ENCODE measurements at regions not wholly inside any gene's neighbourhood (a gene's known extent, or its start where the extent isn't known, plus 50 kb on each side); places are given as distances from the start of the nearest gene placed in this dataset.
"Not testable (repeated sequence)": the region's sequence is repeated elsewhere in the genome, so short reads cannot be mapped to it uniquely, and the experiment has no call there.

DNA sequence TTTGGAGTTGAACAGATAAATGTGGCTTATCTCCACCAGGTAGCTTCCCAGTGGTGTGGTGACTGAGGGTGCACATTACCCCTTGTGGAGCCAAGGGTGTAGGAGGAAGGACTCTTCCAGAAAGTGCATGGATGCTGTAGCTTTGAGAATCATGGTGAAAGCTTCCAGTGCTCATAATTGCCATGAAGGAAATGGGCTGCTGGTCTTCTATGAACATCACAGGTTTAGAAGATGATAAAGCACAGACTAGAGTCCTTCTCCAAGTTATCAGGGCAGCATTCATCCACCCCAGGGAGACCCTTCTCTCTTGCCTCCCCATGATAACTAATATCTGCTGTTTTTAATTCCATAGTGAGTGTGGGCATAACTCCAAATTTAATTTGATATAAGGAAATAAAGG, 93.4 kb upstream of the CHD1 start:
- no peak for DNase-seq (ENCODE audit: low read depth)
- TF ChIP-seq, protein P1, sequence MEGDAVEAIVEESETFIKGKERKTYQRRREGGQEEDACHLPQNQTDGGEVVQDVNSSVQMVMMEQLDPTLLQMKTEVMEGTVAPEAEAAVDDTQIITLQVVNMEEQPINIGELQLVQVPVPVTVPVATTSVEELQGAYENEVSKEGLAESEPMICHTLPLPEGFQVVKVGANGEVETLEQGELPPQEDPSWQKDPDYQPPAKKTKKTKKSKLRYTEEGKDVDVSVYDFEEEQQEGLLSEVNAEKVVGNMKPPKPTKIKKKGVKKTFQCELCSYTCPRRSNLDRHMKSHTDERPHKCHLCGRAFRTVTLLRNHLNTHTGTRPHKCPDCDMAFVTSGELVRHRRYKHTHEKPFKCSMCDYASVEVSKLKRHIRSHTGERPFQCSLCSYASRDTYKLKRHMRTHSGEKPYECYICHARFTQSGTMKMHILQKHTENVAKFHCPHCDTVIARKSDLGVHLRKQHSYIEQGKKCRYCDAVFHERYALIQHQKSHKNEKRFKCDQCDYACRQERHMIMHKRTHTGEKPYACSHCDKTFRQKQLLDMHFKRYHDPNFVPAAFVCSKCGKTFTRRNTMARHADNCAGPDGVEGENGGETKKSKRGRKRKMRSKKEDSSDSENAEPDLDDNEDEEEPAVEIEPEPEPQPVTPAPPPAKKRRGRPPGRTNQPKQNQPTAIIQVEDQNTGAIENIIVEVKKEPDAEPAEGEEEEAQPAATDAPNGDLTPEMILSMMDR (conservative IDR thresholded peaks at IDR 0.05; ENCODE audit: low read depth, low read length): no peak
- no peak overlapping the region for H3K4me3 ChIP-seq (ENCODE audit: low read depth, low read length)

DNA sequence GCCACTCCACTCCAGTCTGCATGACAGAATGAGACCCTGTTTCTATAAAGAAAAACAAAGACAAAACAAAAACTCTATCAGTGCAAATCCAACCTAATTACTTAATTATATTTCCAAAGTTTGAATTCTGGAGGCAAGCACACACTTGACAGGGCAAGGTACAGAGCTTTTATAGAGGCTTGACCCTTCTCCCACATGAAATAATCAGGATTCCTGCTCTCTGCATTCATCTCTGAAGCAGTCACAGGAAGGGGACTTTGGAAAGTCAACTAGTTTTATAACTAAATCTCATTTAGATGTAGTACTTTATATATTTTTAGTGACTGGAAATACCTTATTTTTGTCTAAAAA, 91.9 kb upstream of the CHD1 start:
- TF ChIP-seq, protein P1 (conservative IDR thresholded peaks at IDR 0.05; ENCODE audit: low read depth, low read length): no peak

DNA sequence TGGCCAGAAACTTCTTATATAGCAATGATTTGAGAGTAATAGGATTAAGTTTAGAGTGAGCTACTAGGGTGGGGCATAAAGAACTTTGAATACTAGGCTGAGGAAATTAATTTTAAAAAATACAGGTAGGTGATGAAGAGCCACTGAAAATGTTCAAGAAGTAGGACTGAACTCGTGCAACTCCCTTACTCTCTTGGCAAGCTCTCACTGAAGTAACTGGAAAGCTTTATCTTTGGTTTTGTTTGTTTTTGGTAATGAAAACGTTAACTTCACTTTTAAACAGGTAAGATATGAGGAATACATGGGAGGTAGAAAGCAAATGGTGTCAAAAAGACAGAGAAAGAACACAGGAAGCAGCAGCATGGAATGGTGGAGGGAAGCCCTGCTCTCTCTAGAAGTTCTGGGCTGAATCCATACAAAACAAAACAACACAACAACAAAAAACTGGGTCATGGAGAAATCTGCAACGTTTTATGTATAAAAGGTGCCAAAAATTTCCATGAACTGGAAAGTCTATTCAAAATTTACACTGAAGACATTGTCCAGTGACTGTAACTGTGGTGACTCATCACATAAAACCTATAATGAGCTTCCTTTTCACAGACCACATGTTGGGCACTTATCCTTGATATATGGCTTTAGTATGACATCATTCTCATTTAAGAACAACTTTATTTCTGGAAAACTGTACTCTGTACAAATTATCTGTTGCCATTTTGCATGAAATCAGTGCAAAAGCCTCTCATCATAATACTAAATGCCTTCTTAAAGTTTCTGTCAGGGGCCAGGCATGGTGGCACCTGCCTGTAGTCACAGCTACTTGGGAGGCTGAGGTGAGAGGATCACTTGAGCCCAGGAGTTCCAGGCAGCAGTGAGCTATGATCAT, 91.2 kb upstream of the CHD1 start:
- TF ChIP-seq, protein P1 (conservative IDR thresholded peaks at IDR 0.05; ENCODE audit: low read depth, low read length): no peak
- no peak overlapping the region for H3K4me3 ChIP-seq (ENCODE audit: low read depth, low read length)
- peak; percentile 79 for DNase-seq (ENCODE audit: low read depth)

More for the DNA sequence above, 91.9 kb upstream of the CHD1 start:
- H3K4me3 ChIP-seq (ENCODE audit: low read depth, low read length): no peak overlapping the region
- no peak for DNase-seq (ENCODE audit: low read depth)

DNA sequence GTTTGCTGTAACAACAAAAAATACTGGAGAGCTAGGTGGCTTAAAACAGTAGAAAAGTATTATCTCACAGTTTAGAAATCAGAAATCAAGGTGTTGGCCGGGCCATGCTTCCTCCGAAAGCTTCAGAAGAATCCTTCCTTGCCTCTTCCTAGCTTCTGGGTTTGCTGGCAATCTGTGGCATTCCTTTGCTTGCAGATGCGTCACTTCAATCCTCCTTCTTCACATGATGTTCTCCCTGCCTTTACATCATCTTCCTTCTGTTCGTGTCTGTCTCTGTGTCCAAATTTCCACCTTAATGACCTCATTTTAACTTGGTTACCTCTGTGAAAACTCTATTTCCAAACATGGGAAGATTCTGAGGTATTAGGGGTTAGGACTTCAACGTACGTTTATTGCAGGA, 90.4 kb upstream of the CHD1 start:
- peak; percentile 40 for DNase-seq (ENCODE audit: low read depth)
- no peak overlapping the region for H3K4me3 ChIP-seq (ENCODE audit: low read depth, low read length)
- TF ChIP-seq, protein P1 (conservative IDR thresholded peaks at IDR 0.05; ENCODE audit: low read depth, low read length): no peak

DNA sequence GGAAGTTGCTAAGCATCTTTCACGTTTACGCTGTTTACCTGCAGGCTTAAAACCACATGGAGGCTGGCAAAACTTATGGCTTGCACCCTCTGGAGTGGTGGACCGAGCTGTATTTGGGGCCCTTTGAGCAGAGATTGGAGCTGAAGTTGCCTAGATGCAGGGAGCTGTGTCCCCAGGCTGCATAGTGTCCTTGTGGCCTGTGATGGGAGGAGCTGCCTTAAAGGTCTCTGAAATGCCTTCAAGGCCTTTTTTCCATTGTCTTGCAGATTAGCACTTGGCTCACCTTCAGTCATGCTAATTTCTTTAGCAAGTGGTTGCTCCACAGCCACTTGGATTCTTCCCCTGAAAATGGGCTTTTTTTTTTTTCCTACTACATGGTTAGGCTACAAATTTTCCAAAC, 81.5 kb upstream of the CHD1 start:
- DNase-seq (ENCODE audit: low read depth): no peak
- TF ChIP-seq, protein P1 (conservative IDR thresholded peaks at IDR 0.05; ENCODE audit: low read depth, low read length): no peak
- no peak overlapping the region for H3K4me3 ChIP-seq (ENCODE audit: low read depth, low read length)

DNA sequence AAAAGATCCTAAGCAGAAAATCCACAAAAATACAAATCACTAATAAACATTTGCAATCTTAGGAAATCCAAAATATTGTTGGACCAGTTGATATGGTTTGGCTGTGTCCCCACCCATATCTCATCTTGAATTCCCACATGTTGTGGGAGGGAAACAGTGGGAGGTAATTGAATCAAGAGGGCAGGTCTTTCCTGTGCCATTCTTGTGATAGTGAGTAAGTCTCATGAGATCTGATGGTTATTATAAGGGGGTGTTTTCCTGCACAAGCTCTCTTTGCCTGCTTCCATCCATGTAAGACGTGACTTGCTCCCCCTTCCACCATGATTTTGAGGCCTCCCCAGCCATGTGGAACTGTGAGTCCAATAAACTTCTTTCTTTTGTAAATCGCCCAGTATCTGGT, 79.2 kb upstream of the CHD1 start:
- peak; percentile 16 for DNase-seq (ENCODE audit: low read depth)
- H3K4me3 ChIP-seq (ENCODE audit: low read depth, low read length): not testable (repeated sequence)

DNA sequence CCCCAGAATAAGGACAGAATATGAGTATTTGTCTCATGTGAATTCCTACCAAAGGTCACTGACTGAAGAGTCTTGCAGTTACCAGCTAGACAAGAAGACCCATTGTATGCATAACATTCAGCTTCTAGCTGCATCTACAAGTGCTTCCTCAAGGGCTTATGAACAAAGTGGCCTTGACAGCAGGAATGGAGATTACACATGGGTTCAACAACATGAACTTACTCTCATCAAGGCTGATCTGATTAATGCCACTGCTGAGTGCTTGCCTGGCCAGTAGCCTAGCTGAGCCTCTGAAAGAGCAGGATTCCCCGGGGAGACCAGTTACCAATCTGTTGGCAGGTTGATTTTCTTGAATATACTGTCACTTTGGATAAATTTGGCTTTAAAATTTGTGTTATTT, 76.7 kb upstream of the CHD1 start:
- H3K4me3 ChIP-seq (ENCODE audit: low read depth, low read length): no peak overlapping the region
- no peak for DNase-seq (ENCODE audit: low read depth)
- TF ChIP-seq, protein P1 (conservative IDR thresholded peaks at IDR 0.05; ENCODE audit: low read depth, low read length): no peak
